ENCODE measurements at regions not wholly inside any gene's neighbourhood (a gene's known extent, or its start where the extent isn't known, plus 50 kb on each side); places are given as distances from the start of the nearest gene placed in this dataset.
"Not testable (repeated sequence)": the region's sequence is repeated elsewhere in the genome, so short reads cannot be mapped to it uniquely, and the experiment has no call there.

GRCh38 chr2:137913169-137913568 is 51.1 kb upstream of the HNMT start:
- Mint-ChIP-seq H3K27me3 (peaks cover 2% of the 10 kb centered on the region), H3K36me3 (ENCODE audit: low read depth) (no peaks in the 10 kb centered on the region), H3K27ac (no peak overlapping the region), H3K4me3 (no peak overlapping the region), H3K9me3 (no peaks in the 10 kb centered on the region), H3K4me1 (no peaks in the 10 kb centered on the region)
- no peak for DNase-seq
- CTCF ChIA-PET: no interaction called here
- POLR2A ChIA-PET: no interaction called here

GRCh38 chr2:137913648-137914047 is 50.6 kb upstream of the HNMT start:
- H3K27me3 Mint-ChIP-seq; H3K36me3 Mint-ChIP-seq (ENCODE audit: low read depth); H3K9me3 Mint-ChIP-seq; POLR2A ChIA-PET; H3K4me3 Mint-ChIP-seq; H3K27ac Mint-ChIP-seq; CTCF ChIA-PET; DNase-seq; H3K4me1 Mint-ChIP-seq: not testable (repeated sequence)

Measured in activated CD4-positive, alpha-beta memory T cell treated with anti-CD3 and anti-CD28 coated beads, Interleukin-2, amount 10 ng/mL, durations not matched to agents 7 days and 5 days (primary cell).